Keratinocyte (primary cell): ENCODE measurements at regions not wholly inside any gene's neighbourhood (a gene's known extent, or its start where the extent isn't known, plus 50 kb on each side); places are given as distances from the start of the nearest gene placed in this dataset.

ENCODE experiments used
- EZH2 ChIP-seq: IDR thresholded peaks from one replicate; pipeline ENCODE4 v1.6.1; 2012; ENCODE audit warnings: inconsistent platforms, mild to moderate bottlenecking, low read length, moderate library complexity
- TF ChIP-seq, protein P1 (sequence below), 3 experiments: IDR thresholded peaks in 1 of 3; conservative IDR thresholded peaks in 1 of 3; optimal IDR thresholded peaks in 1 of 3; 2 replicates in 2 of 3; 3 replicates in 1 of 3; pipeline versions ENCODE3 to v1.5.1; 2011; ENCODE audit warnings: low read length in 3 of 3, mild to moderate bottlenecking in 3 of 3, moderate library complexity in 2 of 3, control low read depth in 1 of 3, inconsistent platforms in 1 of 3; ENCODE audit not compliant: insufficient read depth in 2 of 3; ENCODE audit errors: extremely low read depth in 1 of 3

GRCh38 chr20:39691151-39691862 lies 729.2 kb downstream of the DHX35 start:
- TF ChIP-seq, protein P1, sequence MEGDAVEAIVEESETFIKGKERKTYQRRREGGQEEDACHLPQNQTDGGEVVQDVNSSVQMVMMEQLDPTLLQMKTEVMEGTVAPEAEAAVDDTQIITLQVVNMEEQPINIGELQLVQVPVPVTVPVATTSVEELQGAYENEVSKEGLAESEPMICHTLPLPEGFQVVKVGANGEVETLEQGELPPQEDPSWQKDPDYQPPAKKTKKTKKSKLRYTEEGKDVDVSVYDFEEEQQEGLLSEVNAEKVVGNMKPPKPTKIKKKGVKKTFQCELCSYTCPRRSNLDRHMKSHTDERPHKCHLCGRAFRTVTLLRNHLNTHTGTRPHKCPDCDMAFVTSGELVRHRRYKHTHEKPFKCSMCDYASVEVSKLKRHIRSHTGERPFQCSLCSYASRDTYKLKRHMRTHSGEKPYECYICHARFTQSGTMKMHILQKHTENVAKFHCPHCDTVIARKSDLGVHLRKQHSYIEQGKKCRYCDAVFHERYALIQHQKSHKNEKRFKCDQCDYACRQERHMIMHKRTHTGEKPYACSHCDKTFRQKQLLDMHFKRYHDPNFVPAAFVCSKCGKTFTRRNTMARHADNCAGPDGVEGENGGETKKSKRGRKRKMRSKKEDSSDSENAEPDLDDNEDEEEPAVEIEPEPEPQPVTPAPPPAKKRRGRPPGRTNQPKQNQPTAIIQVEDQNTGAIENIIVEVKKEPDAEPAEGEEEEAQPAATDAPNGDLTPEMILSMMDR (optimal IDR thresholded peaks at IDR 0.05 in 1 of 3, IDR thresholded peaks at IDR 0.05 in 1 of 3, conservative IDR thresholded peaks at IDR 0.05 in 1 of 3; ENCODE audit: extremely low read depth in 1 of 3, insufficient read depth in 2 of 3, low read length in 3 of 3), result no peak
- no peak for TF ChIP-seq EZH2
